ENCODE measurements at regions not wholly inside any gene's neighbourhood (a gene's known extent, or its start where the extent isn't known, plus 50 kb on each side); places are given as distances from the start of the nearest gene placed in this dataset.
A peak's percentile ranks its signal among the peaks of the same experiment; 100 is the strongest.

DNA sequence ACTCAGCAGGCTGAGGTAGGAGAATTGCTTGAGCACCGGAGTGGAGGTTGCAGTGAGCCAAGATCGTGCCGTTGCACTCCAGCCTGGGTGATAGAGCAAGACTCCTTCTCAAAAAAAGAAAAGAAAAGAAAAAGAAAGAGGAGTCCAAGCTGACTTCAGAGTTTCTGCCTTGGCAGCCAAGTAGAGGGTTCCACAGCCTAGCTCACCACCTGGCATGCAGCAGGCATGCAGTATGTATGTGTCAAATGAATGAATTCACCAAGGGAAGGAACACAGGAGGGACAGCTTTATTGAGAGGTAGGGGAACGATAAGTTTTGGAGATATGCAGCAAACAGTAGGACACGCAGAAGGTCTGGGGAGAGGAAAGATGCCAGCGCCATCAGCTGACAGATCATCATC, 230.4 kb downstream of the BUD13 start:
- H3K27ac ChIP-seq, result no peak overlapping the region
- peaks cover 0 to 2% (median 0%) of the 10 kb centered on the region in 4 donors for H3K9me3 ChIP-seq
- TF ChIP-seq POLR2A (IDR thresholded peaks at IDR 0.05) (no peak), EP300 (IDR thresholded peaks at IDR 0.05) (no peak), POLR2AphosphoS5 (IDR thresholded peaks at IDR 0.05) (no peak)
- TF ChIP-seq, protein P1, sequence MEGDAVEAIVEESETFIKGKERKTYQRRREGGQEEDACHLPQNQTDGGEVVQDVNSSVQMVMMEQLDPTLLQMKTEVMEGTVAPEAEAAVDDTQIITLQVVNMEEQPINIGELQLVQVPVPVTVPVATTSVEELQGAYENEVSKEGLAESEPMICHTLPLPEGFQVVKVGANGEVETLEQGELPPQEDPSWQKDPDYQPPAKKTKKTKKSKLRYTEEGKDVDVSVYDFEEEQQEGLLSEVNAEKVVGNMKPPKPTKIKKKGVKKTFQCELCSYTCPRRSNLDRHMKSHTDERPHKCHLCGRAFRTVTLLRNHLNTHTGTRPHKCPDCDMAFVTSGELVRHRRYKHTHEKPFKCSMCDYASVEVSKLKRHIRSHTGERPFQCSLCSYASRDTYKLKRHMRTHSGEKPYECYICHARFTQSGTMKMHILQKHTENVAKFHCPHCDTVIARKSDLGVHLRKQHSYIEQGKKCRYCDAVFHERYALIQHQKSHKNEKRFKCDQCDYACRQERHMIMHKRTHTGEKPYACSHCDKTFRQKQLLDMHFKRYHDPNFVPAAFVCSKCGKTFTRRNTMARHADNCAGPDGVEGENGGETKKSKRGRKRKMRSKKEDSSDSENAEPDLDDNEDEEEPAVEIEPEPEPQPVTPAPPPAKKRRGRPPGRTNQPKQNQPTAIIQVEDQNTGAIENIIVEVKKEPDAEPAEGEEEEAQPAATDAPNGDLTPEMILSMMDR (IDR thresholded peaks at IDR 0.05), result no peak
- DNase-seq, result peak; percentile 14
- 88 to 92% methylated on average over 6 of the region's 6 CpGs for whole genome bisulfite sequencing, 2 donors
- no peaks in the 10 kb centered on the region for H3K27me3 ChIP-seq
- intact Hi-C loops (cut with DNase I), result no loop called here
- no peak overlapping the region for H3K4me3 ChIP-seq
- H3K36me3 ChIP-seq, result no peaks in the 10 kb centered on the region
- H3K4me1 ChIP-seq, result no peaks in the 10 kb centered on the region

DNA sequence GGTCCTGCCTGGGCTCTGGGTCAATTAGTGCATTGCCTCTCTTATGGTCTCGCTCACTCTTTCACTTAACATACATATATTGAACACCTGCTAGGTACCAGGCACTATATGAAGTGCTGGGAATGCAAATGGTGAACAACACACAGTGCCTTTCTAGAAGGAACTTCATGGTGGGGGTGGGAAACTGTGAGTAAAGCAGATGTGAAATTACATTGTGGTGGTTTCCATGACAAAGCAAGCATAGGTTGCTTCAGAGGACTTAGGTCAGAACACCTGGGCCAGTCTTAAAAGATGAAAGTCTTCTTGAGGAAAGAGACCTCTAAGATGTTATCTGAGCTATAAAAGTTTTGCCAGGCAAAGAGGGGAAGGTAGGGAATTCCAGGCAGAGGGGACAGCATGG, 231.3 kb downstream of the BUD13 start:
- no peaks in the 10 kb centered on the region for H3K4me1 ChIP-seq
- no peak for DNase-seq
- no peaks in the 10 kb centered on the region for H3K36me3 ChIP-seq
- no peak overlapping the region for H3K27ac ChIP-seq
- WGBS, 2 donors, result 90 to 93% methylated on average over 1 of the region's 1 CpG
- intact Hi-C loops (cut with DNase I), result no loop called here
- H3K4me3 ChIP-seq, result no peak overlapping the region
- H3K27me3 ChIP-seq, result no peaks in the 10 kb centered on the region
- H3K9me3 ChIP-seq, result peaks cover 0 to 2% (median 0%) of the 10 kb centered on the region in 4 donors
- TF ChIP-seq EP300 (IDR thresholded peaks at IDR 0.05) (no peak), POLR2AphosphoS5 (IDR thresholded peaks at IDR 0.05) (no peak), POLR2A (IDR thresholded peaks at IDR 0.05) (no peak)
- TF ChIP-seq, protein P1 (IDR thresholded peaks at IDR 0.05), result no peak

DNA sequence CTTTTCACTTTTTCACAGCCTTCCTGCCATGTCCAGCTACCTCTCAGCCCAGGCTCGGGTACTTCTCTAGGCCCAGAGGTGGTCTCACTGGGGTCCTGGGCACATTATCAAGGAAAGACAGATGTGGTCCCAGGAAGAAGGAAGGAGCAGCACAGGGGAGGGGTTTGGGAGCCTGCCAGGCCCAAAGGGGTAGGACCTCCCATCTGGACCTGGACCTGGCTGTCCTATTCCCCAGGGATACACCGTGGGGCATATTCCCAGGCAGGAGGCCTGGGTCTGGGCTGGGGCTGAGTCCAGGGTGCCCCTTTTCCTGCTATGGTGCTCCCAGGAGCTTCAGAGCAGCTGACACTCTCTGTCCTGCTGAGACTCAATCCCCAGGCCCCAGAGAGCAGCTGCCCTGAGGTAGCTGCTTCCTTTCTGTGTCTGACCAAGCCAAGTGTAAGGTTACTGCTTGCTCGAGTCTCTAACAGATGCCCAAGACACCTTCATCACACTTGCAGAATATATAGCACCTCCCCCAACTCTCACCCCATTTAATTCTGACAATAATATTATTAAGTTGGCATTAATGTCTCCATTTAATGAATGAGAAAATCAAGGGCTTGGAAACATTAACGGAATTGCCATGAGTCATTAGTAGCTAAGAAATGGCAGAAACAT, 232.0 kb downstream of the BUD13 start:
- Histone ChIP-seq H3K36me3 (no peaks in the 10 kb centered on the region), H3K27me3 (no peaks in the 10 kb centered on the region), H3K4me1 (no peaks in the 10 kb centered on the region), H3K27ac (no peak overlapping the region), H3K4me3 (no peak overlapping the region), H3K9me3 (peaks cover 0 to 2% (median 0%) of the 10 kb centered on the region in 4 donors)
- DNase-seq, result peak; percentile 32
- intact Hi-C loops (cut with DNase I), result no loop called here
- WGBS, 2 donors, result 65 to 74% methylated on average over 4 of the region's 4 CpGs
- TF ChIP-seq, protein P1 (IDR thresholded peaks at IDR 0.05), result no peak
- TF ChIP-seq POLR2A (IDR thresholded peaks at IDR 0.05) (no peak), EP300 (IDR thresholded peaks at IDR 0.05) (no peak), POLR2AphosphoS5 (IDR thresholded peaks at IDR 0.05) (no peak)

DNA sequence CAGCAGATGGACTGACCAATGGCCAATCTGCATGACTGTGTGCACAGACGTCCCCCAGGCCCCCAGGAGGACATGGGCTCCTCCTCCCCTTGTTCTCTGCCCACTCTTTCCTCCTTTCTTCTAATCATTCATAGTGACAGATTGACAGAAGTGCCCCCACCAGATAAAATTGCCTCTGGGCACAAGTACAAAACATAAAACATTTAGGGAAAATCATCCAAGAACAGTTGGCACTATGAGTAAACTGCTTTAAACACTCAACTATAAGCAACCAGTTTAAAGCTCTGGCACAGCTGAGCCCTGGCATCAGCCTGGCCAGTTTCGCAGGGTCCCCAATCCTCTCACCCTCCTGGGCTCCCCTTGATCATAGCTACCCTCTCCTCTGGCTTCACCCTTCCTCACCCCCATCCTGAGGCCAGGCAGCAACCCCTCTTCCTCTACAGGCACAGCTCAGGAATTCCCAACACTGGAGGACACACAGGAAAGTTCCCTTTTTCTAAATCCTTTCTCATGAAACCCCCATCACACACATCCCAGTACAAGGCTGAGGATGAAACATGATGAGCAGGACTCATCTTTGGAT, 232.9 kb downstream of the BUD13 start:
- H3K27me3 ChIP-seq, result no peaks in the 10 kb centered on the region
- peak; percentile 29 for DNase-seq
- H3K9me3 ChIP-seq, result peaks cover 0 to 2% (median 0%) of the 10 kb centered on the region in 4 donors
- TF ChIP-seq, protein P1 (IDR thresholded peaks at IDR 0.05), result no peak
- TF ChIP-seq EP300 (IDR thresholded peaks at IDR 0.05), result no peak
- no peak for TF ChIP-seq POLR2AphosphoS5 (IDR thresholded peaks at IDR 0.05)
- TF ChIP-seq POLR2A (IDR thresholded peaks at IDR 0.05), result no peak
- H3K36me3 ChIP-seq, result no peaks in the 10 kb centered on the region
- intact Hi-C loops (cut with DNase I), result no loop called here
- no peak overlapping the region for H3K27ac ChIP-seq
- no peaks in the 10 kb centered on the region for H3K4me1 ChIP-seq
- WGBS, 2 donors, result 52 to 64% methylated on average over 2 of the region's 2 CpGs
- no peak overlapping the region for H3K4me3 ChIP-seq
